Calu3 (cell line): ENCODE measurements at regions not wholly inside any gene's neighbourhood (a gene's known extent, or its start where the extent isn't known, plus 50 kb on each side); places are given as distances from the start of the nearest gene placed in this dataset.

Experiments
- BruUV-seq: library from RNA; stranded (reverse); fragments of 400-500 nt; replicated peaks from 2 replicates; lab custom pipeline; 2021; lab: Mats Ljungman, UMichigan
- CTCF ChIA-PET: fragments of 300-600 bp; sonication (Branson Sonifier 250); formaldehyde crosslinking; loops from one replicate; lab custom pipeline; 2022; ENCODE audit warnings: antibody characterized with exemption; lab: Charles Lee
- DNase-seq: peaks from one replicate; pipeline ENCODE4 v3.0.0; 2022
- H3K27ac Mint-ChIP-seq: one replicate; pipeline ENCODE4 v1.8.0; 2022; ENCODE audit warnings: mixed read lengths; ENCODE audit not compliant: unreplicated experiment
- H3K27me3 Mint-ChIP-seq: one replicate; pipeline ENCODE4 v1.8.0; 2022; ENCODE audit warnings: mixed read lengths; ENCODE audit not compliant: unreplicated experiment
- H3K36me3 Mint-ChIP-seq: one replicate; pipeline ENCODE4 v1.8.0; 2022; ENCODE audit warnings: mild to moderate bottlenecking, moderate library complexity, mixed read lengths; ENCODE audit not compliant: insufficient read depth, unreplicated experiment
- H3K4me1 Mint-ChIP-seq: one replicate; pipeline ENCODE4 v1.8.0; 2022; ENCODE audit warnings: mild to moderate bottlenecking, low read depth, mixed read lengths; ENCODE audit not compliant: unreplicated experiment
- H3K4me3 Mint-ChIP-seq: one replicate; pipeline ENCODE4 v1.8.0; 2022; ENCODE audit warnings: mild to moderate bottlenecking, low read depth, moderate library complexity, mixed read lengths; ENCODE audit not compliant: unreplicated experiment
- H3K9me3 Mint-ChIP-seq: one replicate; pipeline ENCODE4 v1.8.0; 2022; ENCODE audit warnings: low read depth, mixed read lengths; ENCODE audit not compliant: unreplicated experiment
- CTCF ChIP-seq: fragments of 200-600 bp; IDR thresholded peaks from one replicate; pipeline ENCODE4 v1.8.0; 2022; ENCODE audit warnings: antibody characterized with exemption; ENCODE audit not compliant: unreplicated experiment
- intact Hi-C: fragments of 100-400 bp; cut with micrococcal nuclease; formaldehyde crosslinking; loops from one replicate; pipeline ENCODE4 v1.10.0; 2022; ENCODE audit not compliant: unreplicated experiment

GRCh38 chr2:64829525-64829924 lies 159.7 kb upstream of the SLC1A4 start:
- CTCF ChIA-PET, result no interaction called here

GRCh38 chr2:64831134-64831976 lies 157.8 kb upstream of the SLC1A4 start:
- peaks cover 52% of the 10 kb centered on the region for H3K4me1 Mint-ChIP-seq
- intact Hi-C loops, result loop anchor here (1.0 to 10.0 kb wide), 4 partner anchors 33 to 187 kb away; no protein-coding TSS in a partner anchor
- CTCF ChIA-PET, result interaction anchor here (0.6 to 2.3 kb wide), 15 partner anchors 20 to 244 kb away, joined by 3 to 18 read pairs (median 5); partner anchors contain the start of gene SERTAD2
- peaks cover 4% of the 10 kb centered on the region for H3K9me3 Mint-ChIP-seq
- H3K4me3 Mint-ChIP-seq, result peak overlapping the region; percentile 48
- peak; percentile 90 for TF ChIP-seq CTCF
- no peaks in the 10 kb centered on the region for H3K27me3 Mint-ChIP-seq
- H3K36me3 Mint-ChIP-seq, result peaks cover 9% of the 10 kb centered on the region
- peak; percentile 99 for DNase-seq
- no TSS peak for BruUV-seq
- peak overlapping the region; percentile 97 for H3K27ac Mint-ChIP-seq

More at GRCh38 chr2:64829525-64829924, 159.7 kb upstream of the SLC1A4 start:
- TF ChIP-seq CTCF, result no peak
- H3K4me3 Mint-ChIP-seq, result no peak overlapping the region
- no peaks in the 10 kb centered on the region for H3K27me3 Mint-ChIP-seq
- peaks cover 4% of the 10 kb centered on the region for H3K9me3 Mint-ChIP-seq
- peaks cover 36% of the 10 kb centered on the region for H3K4me1 Mint-ChIP-seq
- H3K36me3 Mint-ChIP-seq, result peaks cover 9% of the 10 kb centered on the region
- no peak for DNase-seq
- intact Hi-C loops, result no loop called here
- no TSS peak for BruUV-seq
- no peak overlapping the region for H3K27ac Mint-ChIP-seq

- peaks cover 58% of the 10 kb centered on the region for H3K4me1 Mint-ChIP-seq
- H3K9me3 Mint-ChIP-seq, result peaks cover 4% of the 10 kb centered on the region
- H3K36me3 Mint-ChIP-seq, result peaks cover 9% of the 10 kb centered on the region
- intact Hi-C loops, result loop anchor here (1.0 to 10.0 kb wide), 4 partner anchors 33 to 187 kb away; no protein-coding TSS in a partner anchor
- no peaks in the 10 kb centered on the region for H3K27me3 Mint-ChIP-seq
- no peak for DNase-seq
- no peak for TF ChIP-seq CTCF
- CTCF ChIA-PET, result interaction anchor here (1.5 to 2.3 kb wide), 6 partner anchors 19 to 186 kb away, joined by 5 to 18 read pairs (median 12); partner anchors contain the start of gene SERTAD2
- no peak overlapping the region for H3K4me3 Mint-ChIP-seq
- BruUV-seq, result TSS peak; percentile 95
- H3K27ac Mint-ChIP-seq, result no peak overlapping the region
Measured at GRCh38 chr2:64831977-64832328, 157.2 kb upstream of the SLC1A4 start.

GRCh38 chr2:64832936-64833335 lies 156.3 kb upstream of the SLC1A4 start:
- peaks cover 67% of the 10 kb centered on the region for H3K4me1 Mint-ChIP-seq
- peak overlapping the region; percentile 22 for H3K27ac Mint-ChIP-seq
- no peak overlapping the region for H3K4me3 Mint-ChIP-seq
- peaks cover 4% of the 10 kb centered on the region for H3K9me3 Mint-ChIP-seq
- intact Hi-C loops, result loop anchor here (5.0 to 10.0 kb wide), 2 partner anchors 66 to 188 kb away; no protein-coding TSS in a partner anchor
- CTCF ChIA-PET, result interaction anchor here (1.5 to 2.3 kb wide), 2 partner anchors 18 to 187 kb away, joined by 7 to 10 read pairs; no protein-coding TSS in a partner anchor
- H3K27me3 Mint-ChIP-seq, result no peaks in the 10 kb centered on the region
- no peak for TF ChIP-seq CTCF
- H3K36me3 Mint-ChIP-seq, result peaks cover 9% of the 10 kb centered on the region
- BruUV-seq, result no TSS peak
- no peak for DNase-seq
